Fibroblast of mammary gland (primary cell): ENCODE measurements at regions not wholly inside any gene's neighbourhood (a gene's known extent, or its start where the extent isn't known, plus 50 kb on each side); places are given as distances from the start of the nearest gene placed in this dataset.

Experiments
- DNase-seq: peaks from one replicate; pipeline ENCODE4 v3.0.0-alpha.2; 2010; ENCODE audit warnings: low read depth
- H3K4me3 ChIP-seq: 2 replicates; pipeline ENCODE4 v1.5.1; 2011; ENCODE audit warnings: low read depth, mild to moderate bottlenecking, low read length, moderate library complexity; ENCODE audit not compliant: control insufficient read depth
- TF ChIP-seq, protein P1 (sequence below): conservative IDR thresholded peaks from 2 replicates; pipeline ENCODE4 v1.5.1; 2011; ENCODE audit warnings: low read depth, low read length, inconsistent platforms; ENCODE audit not compliant: control insufficient read depth, insufficient read depth

- H3K4me3 ChIP-seq = no peak overlapping the region
- no peak for DNase-seq
- TF ChIP-seq, protein P1, sequence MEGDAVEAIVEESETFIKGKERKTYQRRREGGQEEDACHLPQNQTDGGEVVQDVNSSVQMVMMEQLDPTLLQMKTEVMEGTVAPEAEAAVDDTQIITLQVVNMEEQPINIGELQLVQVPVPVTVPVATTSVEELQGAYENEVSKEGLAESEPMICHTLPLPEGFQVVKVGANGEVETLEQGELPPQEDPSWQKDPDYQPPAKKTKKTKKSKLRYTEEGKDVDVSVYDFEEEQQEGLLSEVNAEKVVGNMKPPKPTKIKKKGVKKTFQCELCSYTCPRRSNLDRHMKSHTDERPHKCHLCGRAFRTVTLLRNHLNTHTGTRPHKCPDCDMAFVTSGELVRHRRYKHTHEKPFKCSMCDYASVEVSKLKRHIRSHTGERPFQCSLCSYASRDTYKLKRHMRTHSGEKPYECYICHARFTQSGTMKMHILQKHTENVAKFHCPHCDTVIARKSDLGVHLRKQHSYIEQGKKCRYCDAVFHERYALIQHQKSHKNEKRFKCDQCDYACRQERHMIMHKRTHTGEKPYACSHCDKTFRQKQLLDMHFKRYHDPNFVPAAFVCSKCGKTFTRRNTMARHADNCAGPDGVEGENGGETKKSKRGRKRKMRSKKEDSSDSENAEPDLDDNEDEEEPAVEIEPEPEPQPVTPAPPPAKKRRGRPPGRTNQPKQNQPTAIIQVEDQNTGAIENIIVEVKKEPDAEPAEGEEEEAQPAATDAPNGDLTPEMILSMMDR = no peak
These were observed 243.7 kb upstream of the CHD6 start for GRCh38 chr20:41861772-41862422.

GRCh38 chr20:41854765-41855164 lies 236.6 kb upstream of the CHD6 start:
- DNase-seq = peak; percentile 16
- H3K4me3 ChIP-seq = no peak overlapping the region
- TF ChIP-seq, protein P1 = no peak

DNA sequence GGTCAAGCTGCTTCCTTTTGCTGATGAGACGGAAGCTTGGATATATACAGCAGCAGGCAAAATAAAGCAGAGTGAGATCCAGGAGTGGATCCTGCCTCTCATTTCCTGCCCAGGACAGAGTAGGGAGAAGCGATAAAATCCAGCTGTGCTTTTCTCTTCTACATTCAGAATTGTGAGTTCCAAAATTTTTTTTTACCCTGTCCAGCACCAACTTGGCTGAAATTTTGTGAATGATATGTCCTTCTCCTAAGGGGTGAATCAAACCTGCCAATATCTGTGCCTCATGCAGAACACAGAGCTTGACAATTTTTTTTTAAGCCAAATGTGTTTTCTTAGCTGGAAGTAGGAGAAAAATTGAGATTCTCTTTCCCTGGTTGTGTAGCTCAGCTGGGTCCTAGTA lies 235.6 kb upstream of the CHD6 start:
- DNase-seq = no peak
- no peak overlapping the region for H3K4me3 ChIP-seq
- TF ChIP-seq, protein P1 = no peak

GRCh38 chr20:41848180-41848579 lies 230.0 kb upstream of the CHD6 start:
- H3K4me3 ChIP-seq = no peak overlapping the region
- TF ChIP-seq, protein P1 = no peak

GRCh38 chr20:41837669-41838224 lies 219.6 kb upstream of the CHD6 start:
- no peak overlapping the region for H3K4me3 ChIP-seq
- TF ChIP-seq, protein P1 = no peak
- DNase-seq = no peak

More at GRCh38 chr20:41848180-41848579, 230.0 kb upstream of the CHD6 start:
- no peak for DNase-seq

DNA sequence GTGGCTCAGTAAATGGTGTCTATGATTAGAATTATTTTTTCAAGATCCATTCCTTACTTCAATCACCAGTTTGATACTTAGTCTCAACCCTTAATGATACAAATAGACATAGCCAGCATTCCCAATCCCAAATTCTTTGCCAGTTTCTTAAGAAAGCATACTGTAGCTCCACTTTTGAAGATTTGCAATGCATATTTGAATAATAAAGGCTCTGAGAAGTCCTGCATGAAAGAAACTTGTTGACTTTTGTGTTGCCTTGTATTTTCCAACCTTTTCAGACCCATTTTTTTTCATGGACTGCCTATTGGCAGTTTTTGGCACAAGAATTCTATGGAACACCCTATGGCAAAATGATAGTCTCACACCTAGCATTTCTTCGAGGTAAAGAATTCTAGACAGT lies 215.6 kb upstream of the CHD6 start:
- H3K4me3 ChIP-seq = no peak overlapping the region
- TF ChIP-seq, protein P1 = no peak
- DNase-seq = no peak
